NCI-H1930 (cell line): ENCODE measurements at regions not wholly inside any gene's neighbourhood (a gene's known extent, or its start where the extent isn't known, plus 50 kb on each side); places are given as distances from the start of the nearest gene placed in this dataset.
"Not testable (repeated sequence)": the region's sequence is repeated elsewhere in the genome, so short reads cannot be mapped to it uniquely, and the experiment has no call there.

ENCODE experiments used
- DNase-seq, 2 experiments: peaks; one replicate each; lab custom pipeline; 2025; lab: John Stamatoyannopoulos, UW

- DNase-seq: no peak
Observed at GRCh38 chr2:83969085-83969484, 490.0 kb downstream of the SUCLG1 start.

GRCh38 chr2:83967854-83968253 is 491.2 kb downstream of the SUCLG1 start:
- DNase-seq: no peak

- not testable (repeated sequence) for DNase-seq
Observed at GRCh38 chr2:83966946-83967345, 492.1 kb downstream of the SUCLG1 start.

GRCh38 chr2:83961512-83961911 is 497.6 kb downstream of the SUCLG1 start:
- DNase-seq: no peak

- no peak for DNase-seq
Observed at GRCh38 chr2:83960371-83960770, 498.7 kb downstream of the SUCLG1 start.

GRCh38 chr2:83959266-83959665 is 499.8 kb downstream of the SUCLG1 start:
- DNase-seq: no peak

GRCh38 chr2:83956991-83957390 is 502.1 kb downstream of the SUCLG1 start:
- no peak for DNase-seq

- DNase-seq: no peak
Observed at GRCh38 chr2:83953697-83954096, 505.4 kb downstream of the SUCLG1 start.

- DNase-seq: no peak
Observed at GRCh38 chr2:83951378-83951947, 507.6 kb downstream of the SUCLG1 start.

- no peak for DNase-seq
Observed at GRCh38 chr2:83949361-83949760, 509.7 kb downstream of the SUCLG1 start.

- DNase-seq: no peak
Observed at GRCh38 chr2:83944191-83944590, 514.9 kb downstream of the SUCLG1 start.

GRCh38 chr2:83943265-83943664 is 515.8 kb downstream of the SUCLG1 start:
- DNase-seq: no peak

- no peak for DNase-seq
Observed at GRCh38 chr2:83941886-83942285, 517.2 kb downstream of the SUCLG1 start.

GRCh38 chr2:83933749-83934148 is 525.3 kb downstream of the SUCLG1 start:
- no peak for DNase-seq

GRCh38 chr2:83923531-83923930 is 535.5 kb downstream of the SUCLG1 start:
- no peak for DNase-seq

GRCh38 chr2:83916559-83916958 is 542.5 kb downstream of the SUCLG1 start:
- DNase-seq: no peak

- no peak for DNase-seq
Observed at GRCh38 chr2:83915381-83915780, 543.7 kb downstream of the SUCLG1 start.

- no peak for DNase-seq
Observed at GRCh38 chr2:83908750-83909149, 550.3 kb downstream of the SUCLG1 start.

GRCh38 chr2:83901317-83901716 is 557.8 kb downstream of the SUCLG1 start:
- no peak for DNase-seq

GRCh38 chr2:83900862-83901261 is 558.2 kb downstream of the SUCLG1 start:
- DNase-seq: no peak

GRCh38 chr2:83899271-83899670 is 559.8 kb downstream of the SUCLG1 start:
- DNase-seq: no peak

- DNase-seq: no peak
Observed at GRCh38 chr2:83894976-83895375, 564.1 kb downstream of the SUCLG1 start.

GRCh38 chr2:83887757-83888156 is 571.3 kb downstream of the SUCLG1 start:
- no peak for DNase-seq

GRCh38 chr2:83879127-83879526 is 580.0 kb downstream of the SUCLG1 start:
- no peak for DNase-seq

GRCh38 chr2:83877261-83877660 is 581.8 kb downstream of the SUCLG1 start:
- not testable (repeated sequence) for DNase-seq
